HG02678 (cell line): ENCODE measurements at regions not wholly inside any gene's neighbourhood (a gene's known extent, or its start where the extent isn't known, plus 50 kb on each side); places are given as distances from the start of the nearest gene placed in this dataset.

Experiments
- ATAC-seq: cut with Tn5 transposase; IDR thresholded peaks from one replicate; pipeline ENCODE4 v1.9.1; 2021; ENCODE audit warnings: mild to moderate bottlenecking, moderate library complexity; ENCODE audit not compliant: unreplicated experiment

GRCh38 chr10:92789786-92790185 lies 58.5 kb upstream of the EXOC6 start:
- ATAC-seq: no peak

GRCh38 chr10:92790440-92790839 lies 57.9 kb upstream of the EXOC6 start:
- ATAC-seq: no peak

- ATAC-seq: no peak
Measured at GRCh38 chr10:92792661-92793060, 55.7 kb upstream of the EXOC6 start.
